PFSK-1 (cell line): ENCODE measurements at regions not wholly inside any gene's neighbourhood (a gene's known extent, or its start where the extent isn't known, plus 50 kb on each side); places are given as distances from the start of the nearest gene placed in this dataset.

Experiments
- FOXP2 ChIP-seq: optimal IDR thresholded peaks from 2 replicates; pipeline ENCODE3; 2011; ENCODE audit warnings: borderline replicate concordance, control low read depth, inconsistent platforms; ENCODE audit not compliant: insufficient read depth; ENCODE audit errors: extremely low read length, extremely low read depth
- POLR2AphosphoS5 ChIP-seq: IDR thresholded peaks from 2 replicates; pipeline ENCODE4 v1.6.1; 2012; ENCODE audit warnings: low read depth, mild to moderate bottlenecking, control low read depth, low read length, moderate library complexity
- REST ChIP-seq, 2 experiments: IDR thresholded peaks; 2 replicates each; pipeline versions ENCODE4 v1.6.1 to v1.8.0; 2011 to 2012; ENCODE audit warnings: low read depth in 2 of 2, low read length in 2 of 2, control low read depth in 1 of 2, inconsistent platforms in 1 of 2, mild to moderate bottlenecking in 1 of 2, moderate library complexity in 1 of 2; ENCODE audit not compliant: insufficient read depth in 1 of 2
- SIN3A ChIP-seq: IDR thresholded peaks from 2 replicates; pipeline ENCODE4 v1.6.1; 2012; ENCODE audit warnings: mild to moderate bottlenecking, low read length, moderate library complexity, borderline replicate concordance; ENCODE audit not compliant: insufficient read depth
- TAF1 ChIP-seq: IDR thresholded peaks from 2 replicates; pipeline ENCODE4 v1.6.1; 2012; ENCODE audit warnings: low read length, control low read depth, borderline replicate concordance; ENCODE audit not compliant: insufficient read depth

GRCh38 chr17:71339206-71339605, 781.6 kb upstream of the SOX9 start:
- no peak for TF ChIP-seq TAF1
- no peak for TF ChIP-seq POLR2AphosphoS5
- TF ChIP-seq SIN3A: no peak
- no peak for TF ChIP-seq FOXP2
- TF ChIP-seq REST (IDR thresholded peaks at IDR 0.05; ENCODE audit: insufficient read depth in 1 of 2, low read depth in 2 of 2, low read length in 2 of 2): no peak

- TF ChIP-seq TAF1 (no peak), SIN3A (no peak), POLR2AphosphoS5 (no peak), REST (IDR thresholded peaks at IDR 0.05; ENCODE audit: insufficient read depth in 1 of 2, low read depth in 2 of 2, low read length in 2 of 2) (no peak), FOXP2 (no peak)
These were observed 778.1 kb upstream of the SOX9 start for GRCh38 chr17:71342737-71343136.

- no peak for TF ChIP-seq POLR2AphosphoS5
- no peak for TF ChIP-seq FOXP2
- no peak for TF ChIP-seq REST (IDR thresholded peaks at IDR 0.05; ENCODE audit: insufficient read depth in 1 of 2, low read depth in 2 of 2, low read length in 2 of 2)
- no peak for TF ChIP-seq SIN3A
- TF ChIP-seq TAF1: no peak
These were observed 770.8 kb upstream of the SOX9 start for GRCh38 chr17:71349908-71350600.

- TF ChIP-seq FOXP2 (no peak), REST (IDR thresholded peaks at IDR 0.05; ENCODE audit: insufficient read depth in 1 of 2, low read depth in 2 of 2, low read length in 2 of 2) (no peak), POLR2AphosphoS5 (no peak), TAF1 (no peak)
These were observed 760.5 kb upstream of the SOX9 start for GRCh38 chr17:71360301-71360700.
